ENCODE measurements at regions not wholly inside any gene's neighbourhood (a gene's known extent, or its start where the extent isn't known, plus 50 kb on each side); places are given as distances from the start of the nearest gene placed in this dataset.

- DNase-seq (ENCODE audit: low spot score) = no peak
Observed at GRCh38 chr11:71356904-71357303, 91.3 kb downstream of the DHCR7 start.

- DNase-seq (ENCODE audit: low spot score) = no peak
Observed at GRCh38 chr11:71356280-71356876, 91.8 kb downstream of the DHCR7 start.

DNA sequence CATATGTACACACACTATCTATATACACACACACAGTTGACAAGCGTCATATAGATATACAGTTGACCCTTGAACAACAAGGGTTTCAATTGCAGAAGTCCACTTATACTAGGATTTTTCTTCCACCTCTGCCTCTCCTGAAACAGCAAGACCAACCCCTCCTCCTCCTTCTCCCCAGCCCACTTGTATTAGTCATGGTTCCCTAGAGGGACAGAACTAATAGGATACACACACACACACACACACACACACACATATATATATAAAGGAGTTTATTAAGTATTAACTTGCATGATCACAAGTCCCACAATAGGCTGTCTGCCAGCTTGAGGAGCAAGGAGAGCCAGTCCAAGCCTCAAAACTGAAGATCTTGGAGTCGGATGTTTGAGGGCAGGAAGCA, 92.9 kb downstream of the DHCR7 start:
- DNase-seq (ENCODE audit: low spot score) = no peak

- DNase-seq (ENCODE audit: low spot score) = no peak
Observed at GRCh38 chr11:71354394-71355105, 93.6 kb downstream of the DHCR7 start.

DNA sequence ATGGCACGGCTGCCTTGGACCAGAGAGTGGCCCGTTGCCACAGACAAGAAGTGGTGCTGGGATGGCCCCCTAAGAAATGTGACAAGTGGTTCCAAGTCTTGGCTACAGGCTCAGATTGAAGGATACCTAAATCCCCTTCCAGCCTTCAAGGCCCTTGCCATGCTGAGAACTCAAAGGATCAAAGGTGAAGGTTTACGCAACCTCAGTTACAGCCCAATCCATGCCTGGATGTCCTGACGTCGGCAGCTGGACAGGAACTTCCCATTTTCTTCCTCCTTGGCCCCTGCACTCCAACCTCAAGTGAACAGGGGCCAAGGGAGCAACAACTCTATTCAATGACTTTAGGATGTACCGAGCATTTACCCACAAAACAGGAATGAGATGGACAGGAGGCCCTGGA, 95.4 kb downstream of the DHCR7 start:
- peak; percentile 52 for DNase-seq (ENCODE audit: low spot score)

- DNase-seq (ENCODE audit: low spot score) = no peak
Observed at GRCh38 chr11:71352226-71352625, 96.0 kb downstream of the DHCR7 start.

- no peak for DNase-seq (ENCODE audit: low spot score)
Observed at GRCh38 chr11:71349627-71350026, 97.2 kb upstream of the SHANK2 start.

DNA sequence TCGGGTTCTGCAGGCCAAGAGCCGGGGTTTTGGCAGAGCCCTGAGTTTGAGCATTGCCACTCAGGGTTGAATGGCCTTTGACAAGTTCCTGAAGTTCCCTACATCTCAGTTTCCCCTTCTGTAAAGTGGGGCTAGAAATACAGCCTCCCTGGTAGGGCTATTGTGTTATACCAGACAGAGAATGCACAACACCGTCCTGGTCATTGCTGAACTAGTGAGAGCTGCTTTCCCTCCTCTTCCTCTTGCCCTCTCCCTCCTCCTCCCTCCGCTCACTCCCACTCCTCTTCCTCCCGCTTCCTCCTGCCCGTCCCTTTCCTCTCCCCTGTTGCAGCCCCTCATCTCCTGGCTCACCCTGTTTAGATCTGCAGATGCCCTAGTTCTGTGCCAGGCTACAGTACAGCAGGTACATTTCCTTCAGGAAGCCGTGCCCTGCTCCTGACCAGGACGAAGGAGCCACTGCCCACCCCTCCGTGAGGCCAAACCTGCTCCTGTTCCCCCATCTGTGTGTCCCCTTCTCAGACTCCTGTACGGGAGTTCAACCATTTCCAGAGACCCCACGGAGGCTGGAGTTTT, 91.5 kb upstream of the SHANK2 start:
- DNase-seq (ENCODE audit: low spot score) = no peak

DNA sequence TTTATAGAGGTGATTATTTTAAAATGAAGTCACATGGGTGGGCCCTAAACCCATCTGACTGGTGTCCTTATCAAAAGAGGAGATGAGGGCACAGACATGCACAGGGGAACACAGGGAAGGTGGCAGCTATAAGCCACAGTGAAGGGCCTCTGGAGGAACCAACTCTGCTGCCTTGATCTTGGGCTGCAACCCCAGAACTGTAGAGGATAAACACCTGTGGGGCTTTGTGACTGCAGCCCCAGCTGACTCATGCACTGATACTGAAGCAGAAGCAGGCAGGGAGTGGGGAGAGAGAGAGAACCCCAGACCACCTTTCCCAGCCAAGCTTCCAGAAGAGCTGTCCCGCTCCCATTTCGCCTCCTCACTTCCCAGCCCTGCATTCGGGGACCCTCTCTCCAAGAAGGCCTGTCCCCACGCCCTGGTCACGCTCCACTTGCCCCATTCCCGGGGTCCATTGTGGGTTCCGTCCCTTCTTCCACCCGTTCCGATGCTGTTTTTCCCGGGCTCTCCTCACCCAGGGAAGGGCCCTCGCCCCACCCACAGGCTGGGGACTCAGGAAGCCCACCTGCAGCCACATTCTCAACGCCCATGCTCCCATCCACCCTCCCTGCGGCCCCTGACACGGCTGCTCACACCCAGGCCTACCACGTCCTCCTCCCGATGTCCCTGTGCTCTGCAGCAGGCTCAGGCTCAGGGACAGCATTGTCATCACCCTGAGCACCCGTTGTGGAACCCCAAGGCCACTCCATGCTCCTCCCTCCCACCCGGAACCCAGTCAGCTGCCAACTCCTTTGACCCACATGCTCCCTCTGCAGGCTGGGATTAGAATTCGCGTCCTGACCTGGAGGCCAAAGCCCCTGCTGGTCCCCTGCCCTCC, 90.8 kb upstream of the SHANK2 start:
- peak; percentile 98 for DNase-seq (ENCODE audit: low spot score)

- DNase-seq (ENCODE audit: low spot score) = no peak
Observed at GRCh38 chr11:71342116-71342515, 89.7 kb upstream of the SHANK2 start.

DNA sequence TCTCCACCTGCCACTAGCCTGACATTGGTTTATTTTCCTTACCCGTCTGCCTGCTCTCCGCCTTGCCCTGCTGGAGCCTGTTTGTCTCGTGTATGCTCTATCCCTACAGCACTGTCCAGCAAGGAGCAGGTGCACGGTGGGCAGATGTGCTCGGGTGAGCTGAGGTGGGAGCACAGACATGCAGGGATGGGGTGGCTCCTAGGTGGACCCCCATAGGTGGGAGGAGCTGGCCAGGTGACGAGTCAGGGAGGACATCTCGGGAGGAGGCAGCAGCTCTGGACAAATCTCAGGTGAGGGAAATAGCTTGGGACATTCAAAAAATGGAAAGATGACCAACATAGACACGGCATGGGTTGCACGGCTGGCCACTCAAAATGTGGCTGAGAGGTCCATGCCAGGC, 89.2 kb upstream of the SHANK2 start:
- DNase-seq (ENCODE audit: low spot score) = no peak

GRCh38 chr11:71341173-71341572, 88.8 kb upstream of the SHANK2 start:
- no peak for DNase-seq (ENCODE audit: low spot score)

GRCh38 chr11:71340086-71340606, 87.8 kb upstream of the SHANK2 start:
- no peak for DNase-seq (ENCODE audit: low spot score)

DNA sequence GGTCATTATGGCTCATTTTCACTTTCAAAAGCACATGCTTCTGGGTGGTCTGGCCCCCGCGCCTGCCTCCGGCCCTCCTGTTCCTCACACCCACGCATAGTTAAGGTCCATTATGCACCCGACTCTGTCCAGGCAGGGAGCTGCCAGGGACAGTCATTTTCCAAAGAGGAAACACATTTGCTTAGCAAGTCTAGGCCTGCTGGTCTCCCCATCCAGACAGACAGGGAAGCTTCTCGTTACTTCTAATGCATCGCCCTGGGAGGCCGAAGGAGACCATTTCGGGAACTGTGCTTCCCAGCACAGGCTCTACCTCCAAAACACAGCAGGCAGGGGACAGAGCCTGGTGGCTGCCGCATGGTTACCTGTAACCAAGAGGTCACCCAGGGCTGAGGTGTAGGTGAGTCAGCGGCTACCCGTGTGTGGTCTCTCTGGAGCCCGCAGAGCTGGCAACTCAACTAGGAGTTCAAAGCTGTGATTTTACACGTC, 87.1 kb upstream of the SHANK2 start:
- DNase-seq (ENCODE audit: low spot score) = no peak

DNA sequence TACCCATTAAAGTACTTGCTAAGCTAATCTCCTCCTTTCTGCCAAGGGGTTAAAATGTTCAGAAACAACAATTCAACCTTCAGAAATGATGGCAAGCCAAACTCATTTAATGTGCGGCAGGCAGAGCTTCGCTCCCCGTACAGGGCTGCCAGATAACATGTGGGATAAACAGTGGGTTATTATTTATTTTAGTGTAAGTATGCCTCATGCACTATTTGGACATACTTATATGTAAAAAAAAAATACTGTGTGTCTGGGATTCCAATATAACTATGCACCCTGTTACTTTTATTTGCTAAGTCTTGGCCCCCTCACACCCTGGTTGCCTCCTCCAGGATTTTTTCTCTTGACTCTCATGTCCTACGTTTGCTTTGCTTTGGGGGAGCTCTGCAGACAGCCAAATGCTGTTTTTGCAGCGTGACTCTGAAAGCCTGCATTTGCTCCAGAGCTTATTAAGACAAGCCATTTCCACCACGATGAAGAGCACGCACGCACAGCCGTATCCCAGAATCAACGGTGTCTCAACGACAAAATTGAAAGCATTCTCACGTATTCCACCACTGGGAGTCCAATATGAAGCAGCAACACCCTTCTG, 86.5 kb upstream of the SHANK2 start:
- DNase-seq (ENCODE audit: low spot score) = no peak

DNA sequence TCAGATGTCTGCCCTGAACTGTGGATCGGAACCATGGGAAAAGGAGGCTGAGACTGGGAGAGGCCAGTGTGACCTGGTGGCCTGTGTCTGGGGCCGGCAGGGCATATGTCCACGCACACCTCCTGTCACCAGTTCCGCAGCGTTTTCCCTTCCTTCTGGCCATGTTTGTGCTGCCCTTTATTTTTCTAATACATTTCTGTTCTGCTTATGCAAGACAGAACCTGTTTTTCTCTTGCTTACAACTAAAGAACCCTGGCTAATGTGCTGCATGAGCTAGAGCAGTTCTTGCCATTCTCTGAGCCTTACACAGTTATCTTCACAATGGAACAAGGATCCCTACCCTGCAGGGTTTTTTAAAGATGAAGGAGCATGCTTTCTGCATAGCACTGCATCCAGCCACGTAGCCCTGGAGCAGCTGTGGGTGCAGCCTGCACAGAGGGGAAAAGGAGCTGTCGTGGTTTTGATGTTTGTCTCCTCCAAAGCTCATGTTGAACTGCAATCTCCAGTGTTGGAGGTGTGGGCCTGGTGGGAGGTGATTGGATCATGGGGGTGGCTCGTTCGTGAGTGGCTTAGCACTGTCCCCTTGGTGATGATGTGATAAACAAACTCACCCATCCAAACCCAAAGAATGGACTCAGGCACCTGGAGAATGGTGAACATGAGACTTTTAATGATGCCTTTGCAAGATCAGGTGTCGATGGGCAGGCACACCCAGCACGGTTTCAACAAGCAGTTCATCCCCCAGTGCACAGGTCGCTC, 84.8 kb upstream of the SHANK2 start:
- no peak for DNase-seq (ENCODE audit: low spot score)

GRCh38 chr11:71336176-71336995, 84.0 kb upstream of the SHANK2 start:
- DNase-seq (ENCODE audit: low spot score) = no peak

DNA sequence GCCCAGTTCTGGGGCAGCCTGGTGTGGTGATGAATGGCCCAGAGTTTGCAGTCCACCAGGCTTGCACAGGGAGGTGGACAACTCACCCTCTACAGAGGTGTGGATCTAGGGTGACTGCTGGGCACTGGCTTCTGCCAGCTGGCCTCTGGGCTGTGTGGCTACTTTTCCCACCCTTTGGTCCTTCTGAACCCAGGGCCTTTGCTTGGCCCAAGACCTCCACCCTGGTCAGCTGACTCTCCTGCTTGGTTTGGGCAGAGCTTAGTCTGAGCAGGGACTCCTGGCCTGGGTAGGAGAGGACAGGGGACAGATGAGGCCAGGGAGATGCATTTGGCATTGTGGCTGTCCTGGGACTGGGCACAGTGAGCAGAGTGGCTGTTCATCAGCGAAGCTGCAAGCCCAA, 83.0 kb upstream of the SHANK2 start:
- DNase-seq (ENCODE audit: low spot score) = no peak

DNA sequence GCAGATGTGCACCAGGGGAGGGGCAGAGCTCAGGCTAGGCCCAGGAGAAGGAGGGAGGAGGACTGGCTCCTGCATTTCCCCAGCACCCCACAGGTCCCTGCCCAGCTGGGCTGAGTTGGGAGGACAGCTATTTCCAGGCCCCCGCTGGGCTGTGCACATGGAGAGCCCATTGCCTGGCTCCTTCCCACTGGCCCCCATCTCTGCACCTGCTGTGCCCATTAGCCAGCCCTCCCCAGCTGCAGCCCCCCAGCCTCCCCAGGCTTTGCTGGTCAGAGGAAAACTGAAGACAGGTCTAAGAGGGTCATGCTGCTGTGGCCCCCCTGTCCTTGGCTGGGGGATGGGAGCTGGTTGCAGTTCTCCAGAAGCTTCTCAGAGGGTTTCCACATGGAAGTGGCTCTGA, 81.8 kb upstream of the SHANK2 start:
- no peak for DNase-seq (ENCODE audit: low spot score)

DNA sequence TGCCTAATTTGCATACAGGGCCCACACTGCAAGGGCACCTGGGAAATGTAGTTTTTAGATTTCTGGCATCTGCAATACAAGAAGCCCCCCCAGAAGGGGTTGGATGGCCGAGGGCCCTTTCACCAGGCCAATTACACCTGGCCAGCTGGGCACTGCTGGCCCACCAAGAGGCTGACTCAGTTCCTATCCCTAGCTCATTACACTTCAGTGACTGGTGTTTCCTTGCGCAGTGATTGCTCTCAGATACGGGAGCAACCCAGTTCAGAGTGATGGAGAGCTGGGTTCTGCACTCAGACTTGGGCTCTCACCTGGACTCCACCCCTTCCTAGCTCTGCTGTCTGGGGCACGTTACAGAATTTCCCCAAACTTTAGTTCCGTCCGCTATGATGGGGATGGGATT, 81.1 kb upstream of the SHANK2 start:
- DNase-seq (ENCODE audit: low spot score) = no peak
